ENCODE measurements at regions not wholly inside any gene's neighbourhood (a gene's known extent, or its start where the extent isn't known, plus 50 kb on each side); places are given as distances from the start of the nearest gene placed in this dataset.

DNA sequence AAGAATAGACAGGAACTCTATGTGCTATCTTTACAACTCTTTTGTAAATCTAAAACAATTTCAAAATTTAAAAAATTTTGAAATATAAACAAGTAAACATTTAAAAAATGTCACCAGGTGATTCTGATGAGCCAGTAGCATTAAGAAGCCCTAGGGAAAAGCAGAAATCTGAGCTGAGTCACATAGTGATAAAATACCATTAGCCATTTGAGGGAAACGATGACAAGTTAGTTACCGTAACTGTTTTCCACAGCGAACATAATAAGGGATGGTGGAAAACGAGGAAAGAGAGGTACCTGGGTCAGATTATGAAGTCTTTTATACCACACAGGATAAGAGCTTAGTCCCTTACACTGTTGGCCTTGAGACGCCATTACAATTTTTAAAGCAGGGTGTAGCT lies 55.5 kb downstream of the PRR15 start:
- no peak for TF ChIP-seq CTCF (IDR thresholded peaks at IDR 0.05)
- no peak overlapping the region for H3K4me3 ChIP-seq (ENCODE audit: low read depth, low read length)

GRCh38 chr7:29619848-29620555 lies 56.4 kb downstream of the PRR15 start:
- Histone ChIP-seq H3K4me1 (no peaks in the 10 kb centered on the region), H3K4me2 (ENCODE audit: low read length) (no peak overlapping the region), H3K79me2 (no peaks in the 10 kb centered on the region), H3K9ac (no peak overlapping the region), H3K4me3 (ENCODE audit: low read depth, low read length) (no peak overlapping the region), H3K27ac (no peak overlapping the region), H2AFZ (no peak overlapping the region), H3K36me3 (ENCODE audit: control insufficient read depth, insufficient read depth, low read length) (no peaks in the 10 kb centered on the region), H3K27me3 (ENCODE audit: control insufficient read depth, insufficient read depth, low read length) (no peaks in the 10 kb centered on the region), H3K9me3 (ENCODE audit: control insufficient read depth, low read length) (no peaks in the 10 kb centered on the region)
- no peak for TF ChIP-seq CTCF (IDR thresholded peaks at IDR 0.05)

More for the DNA sequence above, 55.5 kb downstream of the PRR15 start:
- H3K27ac ChIP-seq: no peak overlapping the region
- no peaks in the 10 kb centered on the region for H3K4me1 ChIP-seq
- H3K4me2 ChIP-seq (ENCODE audit: low read length): no peak overlapping the region
- H3K79me2 ChIP-seq: no peaks in the 10 kb centered on the region
- H3K9ac ChIP-seq: no peak overlapping the region
- no peak overlapping the region for H2AFZ ChIP-seq
- H3K9me3 ChIP-seq (ENCODE audit: control insufficient read depth, low read length): no peaks in the 10 kb centered on the region
- no peaks in the 10 kb centered on the region for H3K36me3 ChIP-seq (ENCODE audit: control insufficient read depth, insufficient read depth, low read length)
- H3K27me3 ChIP-seq (ENCODE audit: control insufficient read depth, insufficient read depth, low read length): no peaks in the 10 kb centered on the region

- H3K4me2 ChIP-seq (ENCODE audit: low read length): no peak overlapping the region
Measured at GRCh38 chr7:29620556-29620930, 56.9 kb downstream of the PRR15 start.

GRCh38 chr7:29622335-29623265 lies 59.0 kb downstream of the PRR15 start:
- H3K36me3 ChIP-seq (ENCODE audit: control insufficient read depth, insufficient read depth, low read length): no peaks in the 10 kb centered on the region
- no peaks in the 10 kb centered on the region for H3K4me1 ChIP-seq
- no peak for TF ChIP-seq CTCF (IDR thresholded peaks at IDR 0.05)
- H3K79me2 ChIP-seq: no peaks in the 10 kb centered on the region
- H3K27ac ChIP-seq: no peak overlapping the region
- H2AFZ ChIP-seq: no peak overlapping the region
- no peaks in the 10 kb centered on the region for H3K9me3 ChIP-seq (ENCODE audit: control insufficient read depth, low read length)
- no peak overlapping the region for H3K4me3 ChIP-seq (ENCODE audit: low read depth, low read length)
- no peak overlapping the region for H3K9ac ChIP-seq
- H3K4me2 ChIP-seq (ENCODE audit: low read length): no peak overlapping the region
- no peaks in the 10 kb centered on the region for H3K27me3 ChIP-seq (ENCODE audit: control insufficient read depth, insufficient read depth, low read length)

More at GRCh38 chr7:29620556-29620930, 56.9 kb downstream of the PRR15 start:
- H3K4me1 ChIP-seq: no peaks in the 10 kb centered on the region
- no peak overlapping the region for H2AFZ ChIP-seq
- H3K27me3 ChIP-seq (ENCODE audit: control insufficient read depth, insufficient read depth, low read length): no peaks in the 10 kb centered on the region
- no peaks in the 10 kb centered on the region for H3K9me3 ChIP-seq (ENCODE audit: control insufficient read depth, low read length)
- no peak for TF ChIP-seq CTCF (IDR thresholded peaks at IDR 0.05)
- no peaks in the 10 kb centered on the region for H3K36me3 ChIP-seq (ENCODE audit: control insufficient read depth, insufficient read depth, low read length)
- H3K27ac ChIP-seq: no peak overlapping the region
- H3K4me3 ChIP-seq (ENCODE audit: low read depth, low read length): no peak overlapping the region
- H3K79me2 ChIP-seq: no peaks in the 10 kb centered on the region
- no peak overlapping the region for H3K9ac ChIP-seq

All from parathyroid adenoma (tissue), 2 donors.